CD4-positive, CD25-positive, alpha-beta regulatory T cell (primary cell): ENCODE measurements at regions not wholly inside any gene's neighbourhood (a gene's known extent, or its start where the extent isn't known, plus 50 kb on each side); places are given as distances from the start of the nearest gene placed in this dataset.

ENCODE experiments used
- ATAC-seq, 2 donors: fragments of 150-1000 bp; cut with Tn5 transposase; one replicate each; pipeline ENCODE4 v1.10.0; 2021; ENCODE audit warnings: low read depth in 2 of 2, moderate number of reproducible peaks in 2 of 2, moderate library complexity in 1 of 2
- DNase-seq, 3 donors: peaks; one replicate each; pipeline versions ENCODE4 v3.0.0 to v3.0.0-alpha.2; 2012 to 2022; ENCODE audit warnings: mixed read lengths in 1 of 3
- H3K27ac ChIP-seq: one replicate; pipeline ENCODE4 v1.7.0; 2013; ENCODE audit warnings: mild to moderate bottlenecking, low read length; ENCODE audit not compliant: insufficient read depth, poor library complexity, severe bottlenecking
- H3K27me3 ChIP-seq: one replicate; pipeline ENCODE4 v1.7.0; 2013; ENCODE audit warnings: low read length; ENCODE audit not compliant: control insufficient read depth, insufficient read depth
- H3K36me3 ChIP-seq: one replicate; pipeline ENCODE4 v1.7.0; 2013; ENCODE audit warnings: mild to moderate bottlenecking, low read length, moderate library complexity; ENCODE audit not compliant: control insufficient read depth, insufficient read depth
- H3K4me1 ChIP-seq: 2 replicates; pipeline ENCODE4 v1.7.0; 2013; ENCODE audit warnings: mild to moderate bottlenecking, low read length; ENCODE audit not compliant: insufficient read depth, control insufficient read depth, poor library complexity, severe bottlenecking
- H3K4me3 ChIP-seq: one replicate; pipeline ENCODE4 v1.7.0; 2013; ENCODE audit warnings: low read depth, mild to moderate bottlenecking, low read length, moderate library complexity
- H3K9me3 ChIP-seq, 2 experiments: 1 replicate in 1 of 2; 2 replicates in 1 of 2; pipeline ENCODE4 v1.7.0; 2013; ENCODE audit warnings: low read length in 2 of 2, mild to moderate bottlenecking in 1 of 2, moderate library complexity in 1 of 2; ENCODE audit not compliant: control insufficient read depth in 2 of 2
- H3K27ac Mint-ChIP-seq, 3 donors: one replicate each; pipeline ENCODE4 v1.8.0; 2020 to 2022; ENCODE audit warnings: mild to moderate bottlenecking in 3 of 3, mixed read lengths in 3 of 3, moderate library complexity in 2 of 3
- H3K27me3 Mint-ChIP-seq: one replicate; pipeline ENCODE4 v1.8.0; 2022; ENCODE audit warnings: mild to moderate bottlenecking, mixed read lengths
- H3K36me3 Mint-ChIP-seq: one replicate; pipeline ENCODE4 v1.8.0; 2020; ENCODE audit warnings: mixed read lengths
- H3K4me1 Mint-ChIP-seq, 4 donors: one replicate each; pipeline ENCODE4 v1.8.0; 2020 to 2022; ENCODE audit warnings: mixed read lengths in 4 of 4, mild to moderate bottlenecking in 1 of 4
- H3K4me3 Mint-ChIP-seq, 4 donors: one replicate each; pipeline ENCODE4 v1.8.0; 2020 to 2022; ENCODE audit warnings: mild to moderate bottlenecking in 4 of 4, mixed read lengths in 4 of 4, moderate library complexity in 3 of 4
- H3K9me3 Mint-ChIP-seq, 7 donors: one replicate each; pipeline ENCODE4 v1.8.0; 2020 to 2022; ENCODE audit warnings: mixed read lengths in 7 of 7, mild to moderate bottlenecking in 3 of 7, moderate library complexity in 2 of 7

DNA sequence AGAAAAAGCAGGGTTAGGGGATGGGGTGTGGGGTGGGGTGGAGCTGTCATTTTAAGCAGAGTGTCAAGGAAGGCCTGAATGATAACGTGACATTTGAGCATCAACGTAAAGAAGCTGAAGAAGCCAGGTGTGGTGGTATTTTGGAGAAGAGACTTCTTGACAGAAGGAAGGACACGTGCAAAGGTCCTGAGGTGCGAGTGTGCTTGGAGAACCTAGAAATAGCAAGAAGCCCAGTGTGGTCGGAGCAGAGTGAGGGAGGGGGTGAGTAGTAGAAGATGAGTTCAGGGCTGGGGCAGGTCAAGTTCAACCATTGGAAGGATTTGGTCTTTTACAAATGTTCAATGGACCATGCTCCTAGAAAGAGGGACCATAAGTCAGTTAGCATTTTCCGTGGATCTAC, 140.2 kb upstream of the ZBTB40 start:
- Mint-ChIP-seq H3K27me3 (no peaks in the 10 kb centered on the region), H3K36me3 (no peaks in the 10 kb centered on the region), H3K4me1 (no peaks in the 10 kb centered on the region), H3K4me3 (no peak overlapping the region), H3K27ac (no peak overlapping the region), H3K9me3 (peaks cover 0 to 4% (median 3%) of the 10 kb centered on the region in 7 donors)
- Histone ChIP-seq H3K9me3 (no peaks in the 10 kb centered on the region), H3K27ac (no peak overlapping the region), H3K27me3 (peaks cover 2% of the 10 kb centered on the region), H3K36me3 (no peaks in the 10 kb centered on the region), H3K4me1 (no peaks in the 10 kb centered on the region), H3K4me3 (no peak overlapping the region)
- ATAC-seq: no peak
- DNase-seq: no peak

DNA sequence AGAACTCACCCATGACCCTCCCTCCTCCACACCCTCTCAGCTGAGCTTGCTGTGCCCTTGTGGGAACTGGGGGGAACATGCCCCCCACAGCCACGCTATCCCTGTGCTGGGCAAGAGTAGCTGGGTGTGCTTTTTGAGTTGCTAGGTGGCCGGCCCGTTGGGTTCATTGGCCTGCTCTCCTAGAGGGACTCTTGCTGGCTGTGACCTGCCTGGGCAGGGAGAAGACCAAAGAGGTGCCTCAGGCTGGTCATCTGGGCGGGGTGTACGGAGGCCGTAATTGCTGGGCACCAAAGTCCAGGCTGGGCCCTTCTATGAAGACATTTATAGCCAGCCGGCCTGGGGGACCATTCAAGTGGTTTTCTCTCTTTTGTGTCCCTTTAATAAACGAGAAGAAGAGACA, 138.3 kb upstream of the ZBTB40 start:
- Histone ChIP-seq H3K4me1 (no peaks in the 10 kb centered on the region), H3K4me3 (no peak overlapping the region), H3K27me3 (no peaks in the 10 kb centered on the region), H3K27ac (no peak overlapping the region), H3K9me3 (no peaks in the 10 kb centered on the region), H3K36me3 (no peaks in the 10 kb centered on the region)
- DNase-seq (no peak), ATAC-seq (no peak)
- peaks cover 6% of the 10 kb centered on the region for H3K27me3 Mint-ChIP-seq
- H3K9me3 Mint-ChIP-seq: peaks cover 0 to 4% (median 2%) of the 10 kb centered on the region in 7 donors
- no peaks in the 10 kb centered on the region for H3K4me1 Mint-ChIP-seq
- H3K4me3 Mint-ChIP-seq: no peak overlapping the region
- no peaks in the 10 kb centered on the region for H3K36me3 Mint-ChIP-seq
- no peak overlapping the region for H3K27ac Mint-ChIP-seq

DNA sequence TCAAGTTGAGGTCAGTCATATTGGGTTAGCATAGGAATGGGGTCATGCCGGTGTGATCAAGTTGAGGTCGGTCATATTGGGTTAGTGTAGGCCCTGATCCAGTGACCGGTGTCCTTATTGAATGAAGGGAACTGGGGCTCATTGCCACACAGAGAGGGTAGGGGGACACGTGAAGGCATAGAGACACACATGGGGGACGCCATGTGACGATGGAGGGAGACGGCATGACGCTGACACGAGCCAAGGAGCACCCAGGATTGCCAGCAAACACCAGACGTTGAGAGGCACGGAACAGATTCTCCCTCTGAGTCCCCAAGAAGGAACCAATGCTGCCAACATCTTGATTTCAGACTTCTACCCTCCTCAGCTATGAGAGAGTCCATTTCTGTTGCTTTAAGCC, 136.9 kb upstream of the ZBTB40 start:
- H3K9me3 Mint-ChIP-seq: peaks cover 0 to 3% (median 1%) of the 10 kb centered on the region in 7 donors
- H3K4me1 Mint-ChIP-seq: no peaks in the 10 kb centered on the region
- ATAC-seq: no peak
- H3K36me3 Mint-ChIP-seq: no peaks in the 10 kb centered on the region
- Histone ChIP-seq H3K4me1 (no peaks in the 10 kb centered on the region), H3K27me3 (no peaks in the 10 kb centered on the region), H3K9me3 (no peaks in the 10 kb centered on the region), H3K36me3 (no peaks in the 10 kb centered on the region), H3K27ac (no peak overlapping the region), H3K4me3 (no peak overlapping the region)
- no peak overlapping the region for H3K4me3 Mint-ChIP-seq
- H3K27me3 Mint-ChIP-seq: peaks cover 6% of the 10 kb centered on the region
- no peak for DNase-seq
- no peak overlapping the region for H3K27ac Mint-ChIP-seq

DNA sequence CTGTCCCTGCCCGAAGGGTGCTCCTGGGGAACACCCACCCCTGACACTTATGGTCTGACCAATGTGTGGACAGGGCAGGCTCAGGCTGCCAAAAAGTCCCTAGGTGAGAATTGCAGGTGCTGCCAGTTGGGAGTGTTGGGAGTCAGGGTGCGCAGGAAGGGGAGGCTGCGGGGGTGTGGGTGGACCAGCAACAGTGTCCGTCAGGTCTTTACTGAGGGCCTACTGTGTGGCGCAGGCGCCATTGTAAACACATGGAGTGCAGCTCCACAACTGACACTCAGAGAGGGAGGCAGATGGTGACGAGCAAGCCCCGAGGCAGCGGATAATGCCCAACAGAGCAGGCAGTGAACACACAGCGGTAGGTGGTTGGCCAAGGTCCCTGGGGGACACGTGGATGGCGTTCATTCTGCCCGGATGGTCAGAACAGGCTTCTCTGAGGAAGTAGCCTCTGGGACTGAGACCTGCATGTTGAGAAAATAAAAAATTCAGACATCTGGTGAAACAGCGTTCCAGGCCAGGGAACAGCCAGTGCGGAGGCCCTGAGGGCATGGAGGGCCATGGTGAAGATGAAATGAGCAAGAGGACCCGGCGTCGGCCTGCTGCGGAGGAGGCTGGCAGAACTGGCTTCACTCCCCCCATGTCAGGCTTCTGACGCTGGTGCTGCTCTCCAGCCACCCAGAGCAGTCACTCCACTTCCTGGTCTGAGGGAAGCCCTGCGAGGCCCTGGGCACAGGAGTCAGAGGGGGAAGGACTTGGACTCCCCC, 136.2 kb upstream of the ZBTB40 start:
- Histone ChIP-seq H3K4me1 (no peaks in the 10 kb centered on the region), H3K27me3 (no peaks in the 10 kb centered on the region), H3K4me3 (no peak overlapping the region), H3K9me3 (no peaks in the 10 kb centered on the region), H3K36me3 (no peaks in the 10 kb centered on the region), H3K27ac (no peak overlapping the region)
- Mint-ChIP-seq H3K27ac (no peak overlapping the region), H3K36me3 (no peaks in the 10 kb centered on the region), H3K27me3 (peaks cover 10% of the 10 kb centered on the region), H3K9me3 (peaks cover 0 to 3% (median 0%) of the 10 kb centered on the region in 7 donors), H3K4me3 (no peak overlapping the region), H3K4me1 (no peaks in the 10 kb centered on the region)
- no peak for ATAC-seq
- DNase-seq: no peak

DNA sequence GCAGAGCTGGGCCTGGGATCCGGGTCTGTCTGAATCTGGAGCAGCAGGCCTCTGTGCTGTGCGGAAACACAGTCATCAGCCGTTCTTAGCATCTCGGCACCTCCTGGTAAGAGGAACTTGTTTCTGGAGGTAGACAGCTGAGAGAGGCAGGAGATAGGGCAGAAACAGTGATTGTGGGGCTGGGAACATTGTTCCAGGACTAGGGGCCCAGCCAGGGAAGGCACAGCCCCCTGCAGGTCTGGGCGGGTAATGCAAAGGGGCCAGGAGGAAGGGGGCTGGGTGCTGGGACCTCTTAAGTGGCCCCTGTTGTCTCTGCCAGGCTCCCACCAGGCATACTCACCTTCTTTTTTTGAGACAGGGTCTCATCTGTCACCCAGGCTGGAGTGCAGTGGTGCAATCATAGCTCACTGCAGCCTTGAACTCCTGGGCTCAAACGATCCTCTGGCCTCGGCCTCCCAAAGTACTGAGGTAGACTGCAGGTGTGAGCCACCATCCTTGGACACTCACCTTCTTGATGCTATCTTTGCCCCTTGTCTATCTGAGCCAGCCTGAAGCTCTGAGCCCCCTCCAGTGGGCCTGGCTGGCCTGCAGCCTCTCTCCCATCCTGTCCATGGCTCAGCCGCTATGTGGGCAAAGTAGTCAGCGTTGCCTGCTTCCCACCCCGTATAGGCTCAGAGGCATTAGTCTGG, 134.3 kb upstream of the ZBTB40 start:
- no peak for ATAC-seq
- DNase-seq: peak in 1 of 3 donors; percentile 7
- no peaks in the 10 kb centered on the region for H3K9me3 ChIP-seq
- Mint-ChIP-seq H3K27me3 (peaks cover 13% of the 10 kb centered on the region), H3K4me1 (no peaks in the 10 kb centered on the region), H3K27ac (no peak overlapping the region), H3K9me3 (peaks cover 0 to 3% (median 0%) of the 10 kb centered on the region in 7 donors), H3K4me3 (no peak overlapping the region), H3K36me3 (no peaks in the 10 kb centered on the region)
- no peaks in the 10 kb centered on the region for H3K27me3 ChIP-seq
- no peaks in the 10 kb centered on the region for H3K4me1 ChIP-seq
- H3K4me3 ChIP-seq: no peak overlapping the region
- no peak overlapping the region for H3K27ac ChIP-seq
- no peaks in the 10 kb centered on the region for H3K36me3 ChIP-seq

DNA sequence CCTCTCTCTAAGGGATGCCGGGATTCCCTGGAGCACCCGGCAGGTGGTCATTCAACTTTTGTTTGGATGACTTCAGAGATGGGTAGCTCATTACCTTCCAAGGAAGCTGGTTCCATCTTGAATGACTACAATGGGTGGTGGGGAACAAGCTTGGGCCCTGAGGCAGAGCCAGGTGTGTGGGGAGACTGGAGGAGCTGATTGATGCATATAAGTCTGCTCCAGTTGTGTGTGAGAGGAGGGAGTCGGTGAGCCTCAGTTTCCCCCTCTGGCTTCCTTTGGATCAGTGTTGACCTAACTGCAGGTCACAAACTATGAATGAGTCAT, 133.8 kb upstream of the ZBTB40 start:
- H3K4me1 Mint-ChIP-seq: no peaks in the 10 kb centered on the region
- H3K9me3 Mint-ChIP-seq: peaks cover 0 to 3% (median 0%) of the 10 kb centered on the region in 7 donors
- DNase-seq (no peak), ATAC-seq (no peak)
- H3K4me1 ChIP-seq: no peaks in the 10 kb centered on the region
- no peak overlapping the region for H3K4me3 ChIP-seq
- H3K27ac ChIP-seq: no peak overlapping the region
- no peaks in the 10 kb centered on the region for H3K9me3 ChIP-seq
- peaks cover 13% of the 10 kb centered on the region for H3K27me3 Mint-ChIP-seq
- no peak overlapping the region for H3K27ac Mint-ChIP-seq
- no peaks in the 10 kb centered on the region for H3K27me3 ChIP-seq
- no peaks in the 10 kb centered on the region for H3K36me3 ChIP-seq
- no peaks in the 10 kb centered on the region for H3K36me3 Mint-ChIP-seq
- H3K4me3 Mint-ChIP-seq: no peak overlapping the region

DNA sequence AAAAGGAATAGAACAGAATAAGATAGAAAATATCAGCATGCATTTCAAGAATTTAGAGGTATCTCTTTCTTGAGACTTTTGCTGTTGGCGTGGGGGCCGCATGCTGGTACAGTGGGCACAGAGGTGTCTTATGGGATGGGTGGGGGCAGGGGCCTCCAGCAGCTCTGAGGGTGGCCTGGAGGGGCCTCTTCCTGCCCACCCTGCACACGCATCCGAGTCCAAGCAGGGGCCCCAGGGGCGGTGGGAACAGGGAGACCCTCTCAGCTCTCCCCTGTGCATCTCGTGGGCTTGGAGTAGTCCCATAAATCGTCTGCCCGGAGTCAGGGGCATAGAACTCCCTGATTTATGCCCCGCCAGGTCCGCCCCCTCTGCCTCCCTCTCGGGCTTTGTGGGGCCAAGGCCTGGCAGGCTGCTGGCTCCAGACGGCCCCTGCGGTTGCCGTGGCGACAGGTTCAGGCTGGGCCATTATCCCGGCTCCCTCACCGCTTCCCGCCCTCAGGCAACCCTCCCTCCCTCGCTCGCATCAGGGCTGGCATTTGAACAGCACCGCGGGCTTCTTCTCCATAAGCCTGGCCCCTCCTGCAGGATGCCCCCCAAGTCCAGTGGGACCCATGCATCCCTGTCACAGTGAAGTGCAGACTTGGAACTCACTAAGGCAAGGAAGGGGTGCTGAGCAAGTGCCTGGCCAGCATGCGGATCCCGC, 133.2 kb upstream of the ZBTB40 start:
- ATAC-seq (no peak), DNase-seq (no peak)
- H3K27me3 ChIP-seq: no peaks in the 10 kb centered on the region
- Mint-ChIP-seq H3K4me1 (no peaks in the 10 kb centered on the region), H3K27ac (no peak overlapping the region), H3K27me3 (peaks cover 13% of the 10 kb centered on the region), H3K9me3 (peaks cover 0 to 3% (median 0%) of the 10 kb centered on the region in 7 donors), H3K4me3 (no peak overlapping the region), H3K36me3 (no peaks in the 10 kb centered on the region)
- H3K4me3 ChIP-seq: no peak overlapping the region
- no peaks in the 10 kb centered on the region for H3K36me3 ChIP-seq
- H3K9me3 ChIP-seq: no peaks in the 10 kb centered on the region
- H3K4me1 ChIP-seq: no peaks in the 10 kb centered on the region
- no peak overlapping the region for H3K27ac ChIP-seq
